Activated effector memory CD4-positive, alpha-beta T cell treated with Interleukin-2 at 50 U/mL for 16 hours (primary cell): ENCODE measurements at regions not wholly inside any gene's neighbourhood (a gene's known extent, or its start where the extent isn't known, plus 50 kb on each side); places are given as distances from the start of the nearest gene placed in this dataset.
"Not testable (repeated sequence)": the region's sequence is repeated elsewhere in the genome, so short reads cannot be mapped to it uniquely, and the experiment has no call there.

Source experiments
- DNase-seq: peaks from one replicate; pipeline ENCODE4 v3.0.0-alpha.2; 2020

GRCh38 chr10:27344568-27345454 lies 104.2 kb upstream of the ACBD5 start:
- DNase-seq: no peak

DNA sequence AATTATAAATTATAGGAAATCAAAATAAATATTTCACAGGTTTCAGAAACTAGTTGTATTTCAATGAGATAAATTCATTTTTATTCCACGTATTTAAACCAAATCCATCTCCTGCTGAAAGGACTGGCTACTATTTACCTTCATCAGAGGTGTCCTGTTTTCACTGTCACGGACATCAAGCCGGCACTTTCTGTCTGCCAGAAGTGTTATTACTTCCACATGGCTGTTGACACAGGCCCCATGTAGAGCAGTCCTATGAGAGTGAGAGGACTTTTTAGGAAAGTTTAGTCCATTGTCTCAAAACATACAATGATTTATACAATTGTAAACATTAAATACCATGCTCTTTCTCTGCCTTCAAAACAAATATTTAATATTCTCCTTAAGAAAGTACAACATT lies 100.4 kb upstream of the ACBD5 start:
- DNase-seq: no peak

DNA sequence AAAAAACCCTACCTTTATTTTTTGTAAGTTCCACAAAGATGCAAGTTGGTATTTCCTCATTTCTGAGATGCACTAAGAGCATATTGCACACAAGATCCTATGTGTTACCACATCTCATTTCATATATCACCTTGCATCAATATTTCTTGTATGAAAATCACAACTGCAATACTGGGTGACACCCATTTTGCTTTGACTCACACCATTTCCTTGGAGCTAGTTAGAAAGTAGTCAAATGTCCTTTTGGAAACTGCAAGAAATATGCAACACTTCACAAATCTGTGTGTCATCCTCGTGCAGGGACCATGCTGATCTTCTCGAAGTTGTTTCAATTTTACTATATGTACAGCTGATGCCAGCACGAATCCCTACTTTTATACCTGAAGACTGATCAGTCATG lies 94.6 kb upstream of the ACBD5 start:
- DNase-seq: not testable (repeated sequence)

DNA sequence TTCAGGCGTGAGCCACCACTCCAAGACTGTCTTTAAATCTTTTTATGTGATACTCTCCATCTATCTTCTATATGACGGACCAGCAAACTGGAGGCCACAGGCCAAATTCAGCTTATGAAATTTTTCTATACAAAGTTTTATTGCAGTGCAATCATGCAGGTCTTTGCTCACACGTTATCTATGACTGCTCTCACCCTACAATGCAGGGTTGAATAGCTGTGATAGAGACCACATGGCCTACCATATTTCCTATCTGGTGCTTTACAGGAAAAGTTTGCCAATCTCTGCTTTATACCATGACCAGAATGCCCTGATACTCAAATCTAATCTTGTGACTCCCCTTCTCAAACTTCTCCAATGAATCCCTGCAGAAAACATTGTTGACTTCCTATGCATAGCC lies 89.5 kb upstream of the ACBD5 start:
- no peak for DNase-seq

DNA sequence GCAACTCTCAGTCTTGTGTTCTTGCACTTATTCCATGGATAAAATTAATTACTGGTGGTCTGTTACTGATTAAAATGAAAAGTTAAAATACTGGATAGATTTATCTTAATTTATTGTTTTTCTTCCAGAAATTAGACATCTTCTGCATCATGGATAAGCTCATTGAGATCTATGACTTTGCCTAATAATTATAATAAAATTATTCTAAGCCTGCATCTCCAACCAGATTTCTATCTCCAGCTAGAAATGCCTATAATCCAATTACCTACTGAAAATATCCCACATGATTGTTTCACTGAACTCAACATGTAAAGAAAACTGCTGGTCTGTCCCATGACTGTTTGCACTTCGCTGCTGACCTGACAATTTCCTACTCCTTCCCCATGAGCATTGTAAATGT lies 88.3 kb upstream of the ACBD5 start:
- DNase-seq: no peak

GRCh38 chr10:27326748-27327147 lies 86.2 kb upstream of the ACBD5 start:
- not testable (repeated sequence) for DNase-seq

GRCh38 chr10:27319752-27320431 lies 79.3 kb upstream of the ACBD5 start:
- DNase-seq: no peak

GRCh38 chr10:27319139-27319538 lies 78.5 kb upstream of the ACBD5 start:
- DNase-seq: not testable (repeated sequence)

DNA sequence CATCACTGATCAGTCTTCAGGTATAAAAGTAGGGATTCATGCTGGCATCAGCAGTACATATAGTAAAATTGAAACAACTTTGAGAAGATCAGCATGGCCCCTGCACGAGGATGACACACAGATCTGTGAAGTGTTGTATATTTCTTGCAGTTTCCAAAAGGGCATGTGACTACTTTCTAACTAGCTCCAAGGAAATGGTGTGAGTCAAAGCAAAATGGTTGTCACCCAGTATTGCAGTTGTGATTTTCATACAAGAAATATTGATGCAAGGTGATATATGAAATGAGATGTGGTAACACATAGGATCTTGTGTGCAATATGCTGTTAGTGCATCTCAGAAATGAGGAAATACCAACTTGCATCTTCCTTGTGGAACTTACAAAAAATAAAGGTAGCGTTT lies 74.5 kb upstream of the ACBD5 start:
- not testable (repeated sequence) for DNase-seq

GRCh38 chr10:27313586-27313985 lies 73.0 kb upstream of the ACBD5 start:
- DNase-seq: not testable (repeated sequence)

DNA sequence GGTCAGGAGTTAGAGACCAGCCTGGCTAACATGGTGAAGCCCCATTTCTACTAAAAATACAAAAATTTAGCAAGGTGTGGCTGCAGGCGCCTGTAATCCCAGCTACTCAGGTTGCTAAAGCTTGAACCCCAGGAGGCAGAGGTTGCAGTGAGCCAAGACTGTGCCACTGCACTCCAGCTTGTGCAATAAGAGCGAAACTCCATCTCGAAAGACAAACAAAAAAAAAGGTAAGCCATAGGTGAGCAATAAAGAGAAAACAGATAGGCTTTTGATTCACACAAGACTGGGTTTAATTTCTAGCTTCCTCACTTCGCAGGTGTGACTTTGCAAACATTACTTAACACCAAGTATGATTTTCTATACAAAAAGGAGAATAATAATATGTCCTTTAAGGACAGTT lies 72.3 kb upstream of the ACBD5 start:
- no peak for DNase-seq

- DNase-seq: not testable (repeated sequence)
These were observed 71.2 kb upstream of the ACBD5 start for GRCh38 chr10:27311809-27312208.

DNA sequence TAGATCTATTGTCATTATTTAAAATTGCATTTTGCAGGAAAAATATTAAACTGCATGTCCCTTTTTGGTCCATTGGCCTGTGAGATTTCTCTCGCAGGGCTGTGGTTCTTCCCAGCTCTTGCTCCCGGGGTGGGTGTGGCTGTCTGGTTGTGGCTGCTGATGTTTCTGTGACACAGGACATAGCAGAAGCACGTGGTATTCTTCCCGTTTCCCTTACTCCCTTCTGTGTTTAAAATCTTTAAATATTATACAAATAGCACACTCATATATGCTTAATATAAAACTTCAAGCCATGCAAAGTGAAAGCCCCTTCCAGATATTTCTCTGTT lies 57.9 kb upstream of the ACBD5 start:
- not testable (repeated sequence) for DNase-seq

- DNase-seq: no peak
These were observed 57.4 kb upstream of the ACBD5 start for GRCh38 chr10:27297844-27298521.

DNA sequence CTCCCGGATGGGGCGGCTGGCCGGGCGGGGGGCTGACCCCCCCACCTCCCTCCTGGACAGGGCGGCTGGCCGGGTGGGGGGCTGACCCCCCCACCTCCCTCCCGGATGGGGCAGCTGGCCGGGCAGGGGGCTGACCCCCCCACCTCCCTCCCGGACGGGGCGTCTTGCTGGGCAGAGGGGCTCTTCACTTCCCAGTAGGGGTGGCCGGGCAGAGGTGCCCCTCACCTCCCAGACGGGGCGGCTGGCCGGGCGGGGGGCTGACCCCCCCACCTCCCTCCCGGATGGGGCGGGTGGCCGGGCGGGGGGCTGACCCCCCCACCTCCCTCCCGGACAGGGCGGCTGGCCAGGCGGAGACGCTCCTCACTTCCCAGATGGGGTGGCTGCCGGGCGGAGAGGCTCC lies 55.7 kb upstream of the ACBD5 start:
- not testable (repeated sequence) for DNase-seq

- not testable (repeated sequence) for DNase-seq
These were observed 50.8 kb upstream of the ACBD5 start for GRCh38 chr10:27291253-27291895.
